Epidermal melanocyte (primary cell): ENCODE measurements at regions not wholly inside any gene's neighbourhood (a gene's known extent, or its start where the extent isn't known, plus 50 kb on each side); places are given as distances from the start of the nearest gene placed in this dataset.

ENCODE experiments used
- DNase-seq: peaks from one replicate; pipeline ENCODE4 v3.0.0; 2011; ENCODE audit warnings: low spot score; ENCODE audit not compliant: insufficient read length

- DNase-seq = no peak
Measured at GRCh38 chr5:155193483-155194107, 180.0 kb downstream of the KIF4B start.

DNA sequence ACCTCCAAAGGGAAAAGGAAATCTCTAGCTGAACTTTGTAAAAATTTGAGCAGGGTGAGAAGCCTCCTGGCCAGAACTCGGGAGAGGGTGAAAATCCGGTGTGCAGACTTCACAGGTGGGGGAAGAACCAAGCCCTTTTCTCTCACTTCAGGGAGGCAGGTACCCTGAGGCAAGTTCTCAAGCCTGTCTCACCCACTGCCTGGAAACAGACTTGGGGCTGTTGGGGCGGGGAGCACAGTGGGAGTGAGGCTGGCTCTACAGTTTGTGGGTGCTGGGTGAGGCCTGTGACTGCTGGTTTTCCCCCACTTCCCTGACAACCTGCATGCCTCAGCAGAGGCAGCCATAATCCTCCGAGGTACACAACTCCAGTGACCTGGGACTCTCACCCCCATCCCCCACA is 187.1 kb downstream of the KIF4B start:
- DNase-seq = no peak

DNA sequence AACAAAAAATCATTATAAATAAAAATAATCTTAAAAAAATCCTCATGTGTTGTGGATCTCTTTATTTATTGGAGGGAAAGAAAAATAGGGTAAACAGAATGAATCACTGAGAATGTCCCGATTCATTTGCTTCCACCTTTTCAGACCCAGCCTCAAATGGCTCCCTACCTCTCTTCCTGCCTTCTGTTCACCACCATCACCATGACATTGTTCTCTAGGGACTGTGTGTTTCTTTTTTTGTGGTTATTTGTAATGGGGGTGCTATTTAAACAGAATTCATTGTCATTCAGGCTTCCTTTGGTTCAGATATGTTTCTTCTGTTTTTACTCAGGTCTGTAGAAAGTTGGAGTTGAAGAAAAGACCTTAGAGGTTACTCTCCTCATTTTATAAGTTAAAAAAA is 198.2 kb downstream of the KIF4B start:
- DNase-seq = no peak

- DNase-seq = no peak
Measured at GRCh38 chr5:155222393-155222792, 208.8 kb downstream of the KIF4B start.

GRCh38 chr5:155229135-155229534 is 215.6 kb downstream of the KIF4B start:
- no peak for DNase-seq

DNA sequence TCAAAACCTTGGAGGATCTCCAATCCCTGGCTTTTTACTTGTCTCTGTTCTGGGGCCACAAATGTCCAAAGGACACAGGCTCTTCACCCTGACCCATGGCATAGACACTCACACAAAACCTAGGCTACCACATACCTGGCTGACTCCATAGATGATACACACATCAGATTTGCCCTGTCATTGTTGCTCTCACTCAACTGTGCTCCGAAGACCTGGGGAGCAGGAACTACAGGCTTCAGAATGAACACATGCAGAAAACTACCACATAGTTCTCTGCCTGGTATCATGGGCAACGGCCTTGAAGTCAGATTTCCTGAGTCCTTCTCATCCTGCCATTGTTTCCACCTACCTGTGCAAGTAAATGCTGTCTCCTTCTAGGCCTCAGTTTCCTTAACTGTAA is 226.2 kb downstream of the KIF4B start:
- no peak for DNase-seq

GRCh38 chr5:155250596-155250995 is 237.0 kb downstream of the KIF4B start:
- no peak for DNase-seq

- no peak for DNase-seq
Measured at GRCh38 chr5:155252025-155252424, 238.5 kb downstream of the KIF4B start.

DNA sequence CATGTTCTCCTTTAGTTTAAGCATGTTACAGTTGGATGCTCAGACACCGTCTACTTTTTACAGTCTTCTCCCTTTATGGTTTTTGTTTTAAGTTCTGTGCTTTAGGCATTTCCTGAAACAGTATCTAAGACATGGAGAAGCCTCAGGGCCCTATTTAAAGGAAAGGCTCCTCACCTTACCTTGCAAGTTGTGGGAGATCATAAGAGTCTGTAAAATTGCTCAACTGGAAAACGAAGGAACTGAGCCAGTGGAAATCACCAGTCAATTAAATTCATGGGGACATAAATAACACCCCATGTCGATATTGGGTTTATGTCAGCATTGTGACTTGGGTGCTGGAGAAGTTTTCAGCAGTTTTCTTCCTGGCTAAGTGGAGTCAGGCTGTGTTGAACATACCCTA is 239.2 kb downstream of the KIF4B start:
- DNase-seq = no peak

GRCh38 chr5:155254399-155254798 is 240.8 kb downstream of the KIF4B start:
- DNase-seq = no peak

DNA sequence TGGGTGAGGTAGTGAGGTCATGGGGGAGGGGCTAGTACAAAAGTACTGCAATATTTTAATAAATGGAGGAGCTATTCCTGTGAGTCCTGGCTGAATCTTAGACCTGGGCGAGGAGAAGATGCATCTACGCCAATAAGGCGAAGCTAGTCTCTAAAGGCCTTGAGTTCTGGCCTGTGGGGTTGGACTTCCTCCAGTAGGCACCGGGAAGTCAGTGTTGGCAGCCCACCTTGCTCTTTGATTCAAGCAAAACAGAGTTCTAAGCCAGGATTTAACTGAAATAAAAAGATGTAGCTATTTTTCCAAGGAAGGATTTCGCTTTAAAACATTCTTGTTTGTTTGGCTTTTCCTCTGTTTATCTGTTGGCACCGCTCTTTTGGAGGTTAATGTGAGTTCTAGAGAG is 244.6 kb downstream of the KIF4B start:
- DNase-seq = no peak

DNA sequence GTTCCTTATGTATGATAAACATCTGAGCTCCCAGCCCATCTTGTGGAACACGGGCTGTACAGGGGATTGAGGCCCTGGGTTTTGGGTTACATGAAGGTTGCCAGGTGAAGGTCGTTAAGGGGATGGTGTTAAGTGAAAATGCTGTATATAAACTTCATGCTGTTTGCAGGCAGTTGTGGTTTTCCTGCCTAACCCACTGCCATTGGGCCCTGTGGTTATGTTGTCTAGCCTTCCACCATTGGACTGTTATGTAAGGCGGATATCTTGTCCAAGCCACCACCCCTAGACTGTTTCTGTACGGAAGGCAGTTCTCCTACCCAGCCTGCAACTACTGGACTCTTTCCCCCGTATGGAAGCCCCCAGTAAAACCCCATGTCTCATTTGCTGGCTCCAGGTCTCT is 246.1 kb downstream of the KIF4B start:
- no peak for DNase-seq

- DNase-seq = no peak
Measured at GRCh38 chr5:155260798-155261197, 247.2 kb downstream of the KIF4B start.

- no peak for DNase-seq
Measured at GRCh38 chr5:155263381-155263780, 249.8 kb downstream of the KIF4B start.

DNA sequence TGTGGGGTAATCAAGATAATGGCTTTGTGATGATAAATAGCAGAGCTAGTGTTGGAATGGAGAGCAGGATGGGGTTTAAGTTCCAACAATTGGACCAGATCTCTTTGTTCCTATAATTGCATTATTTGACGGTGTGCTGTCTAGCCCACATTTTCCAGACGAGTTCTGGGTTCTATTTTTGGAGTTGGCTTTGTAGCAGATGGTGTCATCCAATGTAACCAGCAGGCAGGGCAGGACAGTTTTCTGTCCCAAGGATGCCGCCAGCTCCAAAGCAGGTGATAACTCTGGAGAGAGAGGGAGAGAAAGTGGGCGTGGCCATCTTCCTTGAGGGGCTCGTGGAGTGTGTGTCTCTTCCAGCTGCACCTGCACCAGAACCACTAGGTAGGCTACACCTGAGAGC is 251.3 kb downstream of the KIF4B start:
- no peak for DNase-seq

- DNase-seq = no peak
Measured at GRCh38 chr5:155268770-155269425, 255.3 kb downstream of the KIF4B start.

GRCh38 chr5:155270725-155271124 is 257.2 kb downstream of the KIF4B start:
- DNase-seq = no peak

DNA sequence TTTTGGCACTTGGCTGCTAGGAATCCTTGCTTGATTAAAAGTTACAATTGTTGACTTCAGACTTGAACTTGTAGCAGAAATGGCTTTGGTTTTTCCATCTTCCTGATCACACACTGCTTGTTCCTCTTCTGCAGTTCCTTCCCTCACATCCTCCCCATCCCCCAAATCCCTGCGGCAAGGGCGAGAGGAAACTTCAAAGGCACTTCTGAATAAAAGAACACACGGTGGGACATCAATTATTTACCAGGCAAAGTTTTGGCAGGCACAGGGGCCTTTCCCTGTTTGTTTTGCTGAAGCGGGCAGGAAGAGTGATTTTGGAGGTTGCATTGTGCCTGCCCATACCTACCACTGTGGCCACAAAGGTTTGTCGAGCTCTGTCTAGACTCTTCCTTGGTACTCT is 260.9 kb downstream of the KIF4B start:
- no peak for DNase-seq

- DNase-seq = no peak
Measured at GRCh38 chr5:155275222-155275621, 261.7 kb downstream of the KIF4B start.

- no peak for DNase-seq
Measured at GRCh38 chr5:155276231-155276630, 262.7 kb downstream of the KIF4B start.

DNA sequence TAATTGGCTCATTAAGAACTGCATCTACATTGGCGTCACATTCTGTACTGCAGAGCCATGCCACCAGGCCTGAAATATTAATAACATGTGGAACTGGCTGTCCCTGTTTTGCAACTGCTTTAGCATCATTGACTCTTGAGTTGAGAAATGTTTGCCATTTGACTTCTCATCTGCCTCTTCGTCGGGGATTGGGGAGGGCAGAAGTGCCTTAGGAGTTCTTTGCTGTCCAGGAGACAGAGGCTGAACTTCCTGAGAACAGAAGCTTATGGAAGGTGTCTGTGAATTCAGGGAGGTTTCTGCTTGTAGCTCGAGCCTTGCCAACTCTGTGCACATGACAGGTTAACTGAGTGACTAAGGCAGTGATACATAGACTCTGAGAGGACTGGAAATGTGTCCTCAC is 265.0 kb downstream of the KIF4B start:
- no peak for DNase-seq

DNA sequence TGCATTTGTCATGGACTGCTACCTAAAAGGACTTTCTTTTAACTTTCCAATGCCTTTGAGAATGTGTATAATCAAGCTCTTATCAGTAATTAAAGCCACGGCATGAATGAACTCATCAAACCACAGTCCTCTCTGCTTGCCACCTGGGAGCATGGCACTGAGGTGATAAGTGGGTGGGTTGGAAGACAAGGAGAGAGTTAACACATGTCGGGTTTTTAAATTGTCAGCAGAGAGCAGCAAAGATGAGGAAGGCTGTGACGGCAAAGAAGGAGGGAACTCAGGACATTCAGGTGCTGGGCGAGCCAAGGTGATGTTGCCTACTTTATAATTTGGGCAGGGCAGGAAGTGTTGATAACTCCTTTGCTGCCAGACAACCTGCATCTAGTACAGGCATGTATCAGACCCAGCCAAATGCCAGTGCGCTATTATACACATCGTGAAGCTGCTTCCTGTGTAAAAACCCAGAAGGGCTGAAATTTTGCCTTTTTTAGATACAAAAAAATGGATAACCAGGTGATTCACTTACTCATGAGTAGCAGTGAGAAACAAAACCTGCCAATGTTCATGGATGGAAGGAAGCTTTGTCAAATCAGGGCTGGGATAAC is 269.1 kb downstream of the KIF4B start:
- no peak for DNase-seq

DNA sequence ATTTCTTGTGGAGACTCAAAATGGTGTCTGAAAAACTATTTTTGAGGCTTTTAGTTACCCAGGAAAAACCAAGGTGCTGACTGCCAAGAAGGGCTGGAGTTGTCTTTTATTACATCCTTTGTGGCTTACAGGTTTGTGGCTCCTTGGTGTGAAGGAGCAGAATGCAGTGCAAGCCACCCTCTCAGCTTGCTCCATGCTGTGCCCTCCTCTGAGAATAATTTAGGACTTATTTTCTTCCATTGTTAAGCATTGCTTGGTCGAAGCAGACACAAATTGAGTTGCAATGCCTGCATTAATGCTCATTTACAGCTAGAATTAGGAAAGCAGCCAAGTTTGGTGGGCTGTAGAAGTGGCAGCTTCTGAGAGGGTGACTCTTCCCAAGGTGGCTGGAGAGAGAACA is 272.2 kb downstream of the KIF4B start:
- no peak for DNase-seq
